HepG2 (cell line): ENCODE measurements at regions not wholly inside any gene's neighbourhood (a gene's known extent, or its start where the extent isn't known, plus 50 kb on each side); places are given as distances from the start of the nearest gene placed in this dataset.

Experiments used
- ATAC-seq: fragments of 200-7000 bp; cut with Tn5 transposase; 3 replicates; pipeline ENCODE4 v1.9.1; 2020; ENCODE audit warnings: mild to moderate bottlenecking, moderate library complexity
- BruUV-seq: library from RNA; stranded (reverse); fragments of 400-500 nt; replicated peaks from 2 replicates; lab custom pipeline; 2021; lab: Mats Ljungman, UMichigan
- CTCF ChIA-PET: fragments of 300-600 bp; formaldehyde crosslinking; extraction: SDS; loops from one replicate; lab custom pipeline; 2021; ENCODE audit warnings: low total read pairs, inconsistent platforms, low intra/inter-chr PET ratio; lab: Yijun Ruan, JAX
- POLR2A ChIA-PET: fragments of 350-600 bp; sonication (Branson Sonifier 250); formaldehyde crosslinking; loops from one replicate; lab custom pipeline; 2020; ENCODE audit warnings: antibody characterized with exemption, inconsistent platforms; lab: Yijun Ruan, JAX
- DNase-seq: peaks from one replicate; pipeline ENCODE4 v3.0.0-alpha.2; 2015; ENCODE audit warnings: low spot score
- FAIRE-seq: peaks from 3 replicates; lab custom pipeline; 2011; peaks lifted over from hg19 to GRCh38; lab: Jason Lieb, UNC
- H2AFZ ChIP-seq: one replicate; pipeline ENCODE4 v1.6.1; 2011; ENCODE audit warnings: low read length, inconsistent platforms
- H3K27ac ChIP-seq: fragments of 300-600 bp; 3 replicates; pipeline ENCODE4 v1.8.0; 2011; ENCODE audit warnings: mixed run types, mild to moderate bottlenecking, mixed read lengths, low read length, inconsistent platforms; ENCODE audit not compliant: insufficient read depth; ENCODE audit errors: extremely low read length
- H3K27me3 ChIP-seq, 2 experiments: fragments of 200-600 bp in 1 of 2; 2 replicates in 1 of 2; 3 replicates in 1 of 2; pipeline versions ENCODE4 v1.6.0 to v1.8.0; 2011; ENCODE audit warnings: low read length in 2 of 2, mild to moderate bottlenecking in 2 of 2, moderate library complexity in 2 of 2, inconsistent platforms in 1 of 2; ENCODE audit not compliant: insufficient read depth in 2 of 2, control insufficient read depth in 1 of 2
- H3K36me3 ChIP-seq, 2 experiments: fragments of 200-600 bp in 1 of 2; replicated peaks in 1 of 2; 2 replicates in 1 of 2; 3 replicates in 1 of 2; pipeline versions ENCODE4 v1.5.1 to v1.8.0; 2011; ENCODE audit warnings: low read length in 2 of 2, inconsistent platforms in 1 of 2; ENCODE audit not compliant: insufficient read depth in 2 of 2, control insufficient read depth in 1 of 2
- H3K4me1 ChIP-seq: 2 replicates; pipeline ENCODE4 v1.5.1; 2012; ENCODE audit warnings: low read length, inconsistent platforms; ENCODE audit not compliant: insufficient read depth
- H3K4me2 ChIP-seq: 2 replicates; pipeline ENCODE4 v1.6.0; 2011; ENCODE audit warnings: low read depth, low read length, inconsistent platforms
- H3K4me3 ChIP-seq, 3 experiments: fragments of 200-600 bp in 1 of 3; sonication (generic), shearing (Covaris generic) in 1 of 3; replicated peaks in 1 of 3; 2 replicates each; pipeline ENCODE4 v1.5.1; 2011 to 2016; ENCODE audit warnings: low read length in 3 of 3, inconsistent platforms in 2 of 3, low read depth in 2 of 3, mild to moderate bottlenecking in 2 of 3, control low read depth in 1 of 3, mixed read lengths in 1 of 3; ENCODE audit not compliant: insufficient read depth in 1 of 3
- H3K79me2 ChIP-seq: one replicate; pipeline ENCODE4 v1.6.1; 2011; ENCODE audit warnings: low read length, inconsistent platforms; ENCODE audit not compliant: insufficient read depth
- H3K9ac ChIP-seq: 2 replicates; pipeline ENCODE4 v1.6.0; 2011; ENCODE audit warnings: mild to moderate bottlenecking, low read depth, low read length, inconsistent platforms; ENCODE audit not compliant: insufficient read depth
- H3K9me3 ChIP-seq: 2 replicates; pipeline ENCODE4 v1.5.1; 2012; ENCODE audit warnings: mild to moderate bottlenecking, low read length
- H4K20me1 ChIP-seq: 2 replicates; pipeline ENCODE4 v1.6.0; 2011; ENCODE audit warnings: inconsistent platforms, mild to moderate bottlenecking, low read length, moderate library complexity; ENCODE audit not compliant: insufficient read depth
- BCL6 ChIP-seq: IDR thresholded peaks from 2 replicates; pipeline ENCODE4 v1.6.1; 2016; ENCODE audit warnings: missing genetic modification reagents, missing compliant biosample characterization
- EEA1 ChIP-seq: sonication (generic); formaldehyde crosslinking; IDR thresholded peaks from 2 replicates; pipeline ENCODE4 v1.5.1; 2020; ENCODE audit warnings: mild to moderate bottlenecking, missing genetic modification reagents, borderline replicate concordance
- FOXJ3 ChIP-seq: sonication (generic); formaldehyde crosslinking; IDR thresholded peaks from 2 replicates; pipeline ENCODE4 v1.4.0; 2020; ENCODE audit warnings: missing genetic modification reagents, mild to moderate bottlenecking, borderline replicate concordance
- HINFP ChIP-seq: sonication (generic); formaldehyde crosslinking; IDR thresholded peaks from 2 replicates; pipeline ENCODE4 v1.4.0; 2020; ENCODE audit warnings: low read depth, mild to moderate bottlenecking, missing genetic modification reagents
- HOXA9 ChIP-seq: sonication (generic); formaldehyde crosslinking; IDR thresholded peaks from 2 replicates; pipeline ENCODE4 v1.8.1; 2022; ENCODE audit warnings: missing genetic modification reagents, mild to moderate bottlenecking, moderate library complexity, borderline replicate concordance
- TMF1 ChIP-seq: sonication (generic); formaldehyde crosslinking; IDR thresholded peaks from 2 replicates; pipeline ENCODE4 v1.8.1; 2022; ENCODE audit warnings: low read depth, missing genetic modification reagents
- ZNF143 ChIP-seq: sonication (generic); formaldehyde crosslinking; IDR thresholded peaks from 2 replicates; pipeline ENCODE4 v1.4.0; 2020; ENCODE audit warnings: missing genetic modification reagents
- ZNF205 ChIP-seq: IDR thresholded peaks from 2 replicates; pipeline ENCODE4 v1.6.1; 2018; ENCODE audit warnings: missing biosample characterization, missing genetic modification reagents
- ZNF274 ChIP-seq: sonication (generic); formaldehyde crosslinking; IDR thresholded peaks from 2 replicates; pipeline ENCODE4 v1.5.1; 2020; ENCODE audit warnings: mild to moderate bottlenecking, missing genetic modification reagents
- ZNF333 ChIP-seq: sonication (generic); formaldehyde crosslinking; IDR thresholded peaks from 2 replicates; pipeline ENCODE4 v1.4.0; 2020; ENCODE audit warnings: mild to moderate bottlenecking, missing genetic modification reagents, borderline replicate concordance
- ZNF563 ChIP-seq: sonication (generic); formaldehyde crosslinking; IDR thresholded peaks from 2 replicates; pipeline ENCODE4 v1.8.0; 2022; ENCODE audit warnings: mild to moderate bottlenecking, moderate library complexity, missing genetic modification reagents
- ZNF687 ChIP-seq: sonication (generic); formaldehyde crosslinking; IDR thresholded peaks from 2 replicates; pipeline ENCODE4 v1.5.1; 2020; ENCODE audit warnings: mild to moderate bottlenecking, missing genetic modification reagents, moderate library complexity
- ZSCAN9 ChIP-seq: IDR thresholded peaks from 2 replicates; pipeline ENCODE4 v1.6.1; 2016; ENCODE audit warnings: borderline replicate concordance
- WGBS: methylation state at CpG from one replicate; pipeline ENCODE4 v1.1.6; 2017; ENCODE audit warnings: low lambda C conversion rate; 5-methylcytosine and 5-hydroxymethylcytosine counted together
- in situ Hi-C: cut with HindIII; loops from 2 replicates; pipeline ENCODE4 v1.10.0; 2017; ENCODE audit warnings: low pct_unique_long_range_greater_than_20kb; ENCODE audit not compliant: extremely low pct_ligation_motif_present
- intact Hi-C: fragments of 100-400 bp; cut with micrococcal nuclease; formaldehyde crosslinking; loops from one replicate; pipeline ENCODE4 v1.10.0; 2022; ENCODE audit not compliant: unreplicated experiment

- no peaks in the 10 kb centered on the region for H3K27me3 ChIP-seq
- H3K4me3 ChIP-seq = no peak overlapping the region
- no peak overlapping the region for H3K27ac ChIP-seq
- FAIRE-seq (no peak), ATAC-seq (no peak), DNase-seq (no peak)
- H3K9ac ChIP-seq = no peak overlapping the region
- in situ Hi-C loops = no loop called here
- H3K4me2 ChIP-seq = no peak overlapping the region
- H3K4me1 ChIP-seq = no peaks in the 10 kb centered on the region
- peaks cover 100% of the 10 kb centered on the region for H3K9me3 ChIP-seq
- 58% methylated on average over 10 of the region's 13 CpGs for whole genome bisulfite sequencing
- TF ChIP-seq TMF1 (CRISPR knock-in tag) = no peak
- TF ChIP-seq ZNF274 (CRISPR knock-in tag) = peak; percentile 7; the same call in 1 of the 2 replicates
- no peak for TF ChIP-seq BCL6 (CRISPR knock-in tag)
- TF ChIP-seq ZNF205 = no peak
- no peak for TF ChIP-seq ZSCAN9 (CRISPR knock-in tag)
- TF ChIP-seq, all 625 proteins: peak for 1
- intact Hi-C loops = no loop called here
- Histone ChIP-seq H2AFZ (no peak overlapping the region), H3K79me2 (no peaks in the 10 kb centered on the region), H4K20me1 (no peaks in the 10 kb centered on the region; the same call in 1 of the 2 replicates), H3K36me3 (peaks cover 48 to 99% of the 10 kb centered on the region in 2 experiments)
- CTCF ChIA-PET = no interaction called here
- POLR2A ChIA-PET = no interaction called here
- BruUV-seq = no TSS peak
Measured at GRCh38 chr15:25062551-25063430, 108.0 kb downstream of the SNRPN start.

GRCh38 chr15:25065286-25065685, 110.5 kb downstream of the SNRPN start:
- Histone ChIP-seq H3K27ac (no peak overlapping the region), H2AFZ (no peak overlapping the region), H3K79me2 (no peaks in the 10 kb centered on the region), H3K9me3 (peaks cover 100% of the 10 kb centered on the region), H3K9ac (no peak overlapping the region), H3K36me3 (peaks cover 42 to 97% of the 10 kb centered on the region in 2 experiments), H3K4me3 (no peak overlapping the region), H3K27me3 (no peaks in the 10 kb centered on the region), H4K20me1 (no peaks in the 10 kb centered on the region; the same call in 1 of the 2 replicates), H3K4me2 (no peak overlapping the region), H3K4me1 (no peaks in the 10 kb centered on the region)
- 77% methylated on average over 9 of the region's 9 CpGs for WGBS
- ATAC-seq = no peak
- ChIA-PET POLR2A (no interaction called here), CTCF (no interaction called here)
- FAIRE-seq = no peak
- intact Hi-C loops (no loop called here), in situ Hi-C loops (no loop called here)
- no TSS peak for BruUV-seq
- DNase-seq = no peak
- no peak for TF ChIP-seq HINFP
- no peak for TF ChIP-seq ZNF333 (CRISPR knock-in tag)
- TF ChIP-seq ZNF143 (CRISPR knock-in tag) = no peak
- TF ChIP-seq FOXJ3 (CRISPR knock-in tag) = no peak
- TF ChIP-seq ZNF687 (CRISPR knock-in tag) = no peak
- no peak for TF ChIP-seq ZNF563 (CRISPR knock-in tag)
- TF ChIP-seq EEA1 (CRISPR knock-in tag) = no peak
- TF ChIP-seq HOXA9 (CRISPR knock-in tag) = no peak
